CD14-positive monocyte (primary cell): ENCODE measurements at regions not wholly inside any gene's neighbourhood (a gene's known extent, or its start where the extent isn't known, plus 50 kb on each side); places are given as distances from the start of the nearest gene placed in this dataset.

Experiments
- DNase-seq, 3 donors: peaks; one replicate each; pipeline ENCODE4 v3.0.0-alpha.2; 2011 to 2022
- H2AFZ ChIP-seq: 2 replicates; pipeline ENCODE4 v1.6.0; 2012; ENCODE audit warnings: mild to moderate bottlenecking, low read depth, low read length, inconsistent platforms; ENCODE audit not compliant: insufficient read depth, poor library complexity, severe bottlenecking
- H3K27ac ChIP-seq, 2 donors: 1 replicate in 1 of 2; 2 replicates in 1 of 2; pipeline ENCODE4 v1.5.1; 2012 to 2013; ENCODE audit warnings: low read length in 2 of 2, control low read depth in 1 of 2, inconsistent platforms in 1 of 2, low read depth in 1 of 2, mild to moderate bottlenecking in 1 of 2
- H3K27me3 ChIP-seq, 2 donors: one replicate each; pipeline versions ENCODE4 v1.6.0 to v1.6.1; 2011 to 2013; ENCODE audit warnings: low read length in 2 of 2; ENCODE audit not compliant: control insufficient read depth in 2 of 2, insufficient read depth in 2 of 2
- H3K36me3 ChIP-seq, 2 donors: replicated peaks in 1 of 2; 1 replicate in 1 of 2; 2 replicates in 1 of 2; pipeline versions ENCODE4 v1.5.1 to v1.6.1; 2012 to 2013; ENCODE audit warnings: low read length in 2 of 2, control low read depth in 1 of 2, inconsistent platforms in 1 of 2, mild to moderate bottlenecking in 1 of 2; ENCODE audit not compliant: insufficient read depth in 2 of 2, control insufficient read depth in 1 of 2
- H3K4me1 ChIP-seq, 2 donors: 1 replicate in 1 of 2; 2 replicates in 1 of 2; pipeline versions ENCODE4 v1.5.1 to v1.6.1; 2012 to 2013; ENCODE audit warnings: low read length in 2 of 2, control low read depth in 1 of 2, inconsistent platforms in 1 of 2, mild to moderate bottlenecking in 1 of 2, moderate library complexity in 1 of 2; ENCODE audit not compliant: insufficient read depth in 2 of 2, control insufficient read depth in 1 of 2
- H3K4me2 ChIP-seq: replicated peaks from 2 replicates; pipeline ENCODE3; 2012; ENCODE audit warnings: low read length, moderate library complexity, mild to moderate bottlenecking; ENCODE audit not compliant: poor library complexity, severe bottlenecking; ENCODE audit errors: extremely low read depth
- H3K4me3 ChIP-seq, 3 experiments: fragments of 200-600 bp in 1 of 3; sonication (generic) in 1 of 3; replicated peaks in 1 of 3; 1 replicate in 2 of 3; 2 replicates in 1 of 3; pipeline ENCODE4 v1.5.1; 2011 to 2013; ENCODE audit warnings: low read length in 3 of 3, mild to moderate bottlenecking in 3 of 3, control low read depth in 2 of 3, low read depth in 2 of 3, inconsistent platforms in 1 of 3, moderate library complexity in 1 of 3
- H3K79me2 ChIP-seq: 2 replicates; pipeline ENCODE4 v1.6.0; 2012; ENCODE audit warnings: mild to moderate bottlenecking, control low read depth, inconsistent platforms, low read length, moderate library complexity; ENCODE audit not compliant: insufficient read depth
- H3K9ac ChIP-seq: 2 replicates; pipeline ENCODE4 v1.6.0; 2017; ENCODE audit warnings: low read length, mild to moderate bottlenecking; ENCODE audit not compliant: insufficient read depth, poor library complexity, severe bottlenecking
- H3K9me3 ChIP-seq, 2 donors: replicated peaks in 1 of 2; 1 replicate in 1 of 2; 2 replicates in 1 of 2; pipeline versions ENCODE4 v1.5.1 to v1.6.1; 2012 to 2013; ENCODE audit warnings: low read length in 2 of 2, control low read depth in 1 of 2; ENCODE audit not compliant: control insufficient read depth in 1 of 2, insufficient read depth in 1 of 2
- H4K20me1 ChIP-seq: 2 replicates; pipeline ENCODE4 v1.6.0; 2012; ENCODE audit warnings: mild to moderate bottlenecking, low read length, control low read depth, moderate library complexity; ENCODE audit not compliant: insufficient read depth
- H3K27ac Mint-ChIP-seq, 7 donors: one replicate each; pipeline ENCODE4 v1.8.0; 2020; ENCODE audit warnings: mild to moderate bottlenecking in 7 of 7, mixed read lengths in 7 of 7, moderate library complexity in 6 of 7, inconsistent platforms in 2 of 7
- H3K27me3 Mint-ChIP-seq, 3 donors: one replicate each; pipeline ENCODE4 v1.8.0; 2021 to 2022; ENCODE audit warnings: low read depth in 3 of 3, mild to moderate bottlenecking in 3 of 3, mixed read lengths in 3 of 3, moderate library complexity in 3 of 3, inconsistent platforms in 1 of 3
- H3K36me3 Mint-ChIP-seq, 2 donors: one replicate each; pipeline ENCODE4 v1.8.0; 2020; ENCODE audit warnings: mixed read lengths in 2 of 2, inconsistent platforms in 1 of 2, mild to moderate bottlenecking in 1 of 2
- H3K4me1 Mint-ChIP-seq: one replicate; pipeline ENCODE4 v1.8.0; 2020; ENCODE audit warnings: mild to moderate bottlenecking, mixed read lengths
- H3K4me3 Mint-ChIP-seq, 2 donors: one replicate each; pipeline ENCODE4 v1.8.0; 2020; ENCODE audit warnings: mild to moderate bottlenecking in 2 of 2, mixed read lengths in 2 of 2, moderate library complexity in 1 of 2
- H3K9me3 Mint-ChIP-seq, 7 donors: one replicate each; pipeline ENCODE4 v1.8.0; 2020 to 2022; ENCODE audit warnings: mixed read lengths in 7 of 7, mild to moderate bottlenecking in 6 of 7, moderate library complexity in 6 of 7, inconsistent platforms in 2 of 7
- CTCF ChIP-seq: fragments of 200-600 bp; IDR thresholded peaks from one replicate; pipeline ENCODE4 v1.8.0; 2022; ENCODE audit warnings: antibody characterized with exemption, mild to moderate bottlenecking
- WGBS: methylation state at CpG from one replicate; pipeline ENCODE4 v1.1.5; 2013; ENCODE audit warnings: missing lambda C conversion rate; ENCODE audit not compliant: insufficient coverage; 5-methylcytosine and 5-hydroxymethylcytosine counted together
- intact Hi-C, 2 donors: fragments of 100-400 bp; cut with micrococcal nuclease; formaldehyde crosslinking; loops; one replicate each; pipeline versions ENCODE4 v1.15.0 to v1.15.1; 2023

DNA sequence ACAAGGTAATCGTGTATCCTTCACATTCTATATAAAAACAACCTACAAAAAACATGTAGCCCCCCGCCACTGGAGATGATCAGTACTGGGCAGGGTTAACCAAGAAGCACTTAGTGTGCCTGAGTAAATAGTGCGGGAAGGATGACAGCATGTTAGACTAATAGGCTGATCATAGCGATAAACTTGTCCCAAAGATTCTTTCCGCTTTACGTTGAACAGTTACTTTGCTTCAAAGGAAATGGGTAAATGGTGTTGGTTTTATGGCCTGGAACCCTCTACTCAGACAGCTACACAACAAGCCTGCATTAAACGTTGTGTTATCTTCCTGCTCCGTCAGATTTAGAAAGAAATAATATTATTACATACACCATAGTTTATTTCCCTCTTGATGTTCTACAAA lies 67.7 kb downstream of the CTAGE1 start:
- no peak for TF ChIP-seq CTCF
- Mint-ChIP-seq H3K4me3 (peak overlapping the region in 1 of 2 donors; percentile 75), H3K27ac (no peak overlapping the region), H3K36me3 (peaks cover 0 to 5% of the 10 kb centered on the region in 2 donors), H3K27me3 (peaks cover 56 to 71% (median 58%) of the 10 kb centered on the region in 3 donors), H3K4me1 (peaks cover 14% of the 10 kb centered on the region), H3K9me3 (peaks cover 0 to 21% (median 6%) of the 10 kb centered on the region in 7 donors)
- H3K4me1 ChIP-seq = no peaks in the 10 kb centered on the region
- no CpG with 5 or more reads among the region's 8 CpGs for WGBS
- H3K79me2 ChIP-seq = no peaks in the 10 kb centered on the region
- peaks cover 56 to 65% of the 10 kb centered on the region in 2 donors for H3K27me3 ChIP-seq
- peaks cover 0 to 7% of the 10 kb centered on the region in 2 donors for H3K9me3 ChIP-seq
- DNase-seq = no peak
- H3K9ac ChIP-seq = no peak overlapping the region
- H2AFZ ChIP-seq = no peak overlapping the region
- H3K4me2 ChIP-seq = no peak overlapping the region
- no peak overlapping the region for H3K4me3 ChIP-seq
- no peak overlapping the region for H3K27ac ChIP-seq
- no peaks in the 10 kb centered on the region for H3K36me3 ChIP-seq
- intact Hi-C loops = no loop called here
- H4K20me1 ChIP-seq = no peaks in the 10 kb centered on the region

- Mint-ChIP-seq H3K27me3 (peaks cover 56 to 71% (median 57%) of the 10 kb centered on the region in 3 donors), H3K36me3 (peaks cover 0 to 5% of the 10 kb centered on the region in 2 donors), H3K4me1 (peaks cover 14% of the 10 kb centered on the region), H3K27ac (peak overlapping the region in 1 of 7 donors; percentile 65), H3K4me3 (peak overlapping the region; percentile 38 to 75), H3K9me3 (peaks cover 0 to 21% (median 6%) of the 10 kb centered on the region in 7 donors)
- Histone ChIP-seq H4K20me1 (no peaks in the 10 kb centered on the region), H3K9me3 (peaks cover 0 to 7% of the 10 kb centered on the region in 2 donors), H3K27me3 (peaks cover 60 to 70% of the 10 kb centered on the region in 2 donors), H3K36me3 (no peaks in the 10 kb centered on the region), H2AFZ (peak overlapping the region; percentile 41), H3K9ac (no peak overlapping the region), H3K4me3 (no peak overlapping the region), H3K4me1 (no peaks in the 10 kb centered on the region), H3K79me2 (no peaks in the 10 kb centered on the region), H3K4me2 (no peak overlapping the region), H3K27ac (no peak overlapping the region)
- WGBS = 41% methylated on average over 5 of the region's 11 CpGs
- intact Hi-C loops = no loop called here
- TF ChIP-seq CTCF = no peak
- no peak for DNase-seq
Observed at GRCh38 chr18:22349317-22349898, 68.3 kb downstream of the CTAGE1 start.
